ENCODE measurements at regions not wholly inside any gene's neighbourhood (a gene's known extent, or its start where the extent isn't known, plus 50 kb on each side); places are given as distances from the start of the nearest gene placed in this dataset.

DNA sequence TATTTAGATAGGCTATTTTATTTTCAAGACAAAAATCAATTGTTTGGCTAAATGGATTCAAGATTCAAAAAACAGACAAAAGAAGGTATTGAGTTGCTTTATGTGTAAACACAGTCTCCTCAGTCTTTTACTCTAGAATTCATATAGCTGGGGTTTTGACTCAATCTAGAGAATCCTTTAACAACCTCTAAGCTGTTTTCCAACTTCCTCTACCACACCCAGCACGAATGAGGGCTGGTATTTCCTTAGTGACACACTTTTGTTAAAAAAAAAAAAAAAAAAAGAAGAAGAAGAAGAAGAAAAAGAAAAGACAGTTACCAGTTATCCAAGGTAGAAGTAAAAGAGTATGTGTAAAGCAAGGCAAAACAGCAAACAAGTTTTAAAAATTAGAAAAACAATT is 732.8 kb upstream of the GOLIM4 start:
- Histone ChIP-seq H3K27ac (replicated peaks) (no peak overlapping the region), H3K4me3 (replicated peaks; ENCODE audit: insufficient read depth, low read length) (no peak overlapping the region), H3K27me3 (ENCODE audit: insufficient read depth, poor library complexity, severe bottlenecking) (no peaks in the 10 kb centered on the region)
- TF ChIP-seq, protein P1, sequence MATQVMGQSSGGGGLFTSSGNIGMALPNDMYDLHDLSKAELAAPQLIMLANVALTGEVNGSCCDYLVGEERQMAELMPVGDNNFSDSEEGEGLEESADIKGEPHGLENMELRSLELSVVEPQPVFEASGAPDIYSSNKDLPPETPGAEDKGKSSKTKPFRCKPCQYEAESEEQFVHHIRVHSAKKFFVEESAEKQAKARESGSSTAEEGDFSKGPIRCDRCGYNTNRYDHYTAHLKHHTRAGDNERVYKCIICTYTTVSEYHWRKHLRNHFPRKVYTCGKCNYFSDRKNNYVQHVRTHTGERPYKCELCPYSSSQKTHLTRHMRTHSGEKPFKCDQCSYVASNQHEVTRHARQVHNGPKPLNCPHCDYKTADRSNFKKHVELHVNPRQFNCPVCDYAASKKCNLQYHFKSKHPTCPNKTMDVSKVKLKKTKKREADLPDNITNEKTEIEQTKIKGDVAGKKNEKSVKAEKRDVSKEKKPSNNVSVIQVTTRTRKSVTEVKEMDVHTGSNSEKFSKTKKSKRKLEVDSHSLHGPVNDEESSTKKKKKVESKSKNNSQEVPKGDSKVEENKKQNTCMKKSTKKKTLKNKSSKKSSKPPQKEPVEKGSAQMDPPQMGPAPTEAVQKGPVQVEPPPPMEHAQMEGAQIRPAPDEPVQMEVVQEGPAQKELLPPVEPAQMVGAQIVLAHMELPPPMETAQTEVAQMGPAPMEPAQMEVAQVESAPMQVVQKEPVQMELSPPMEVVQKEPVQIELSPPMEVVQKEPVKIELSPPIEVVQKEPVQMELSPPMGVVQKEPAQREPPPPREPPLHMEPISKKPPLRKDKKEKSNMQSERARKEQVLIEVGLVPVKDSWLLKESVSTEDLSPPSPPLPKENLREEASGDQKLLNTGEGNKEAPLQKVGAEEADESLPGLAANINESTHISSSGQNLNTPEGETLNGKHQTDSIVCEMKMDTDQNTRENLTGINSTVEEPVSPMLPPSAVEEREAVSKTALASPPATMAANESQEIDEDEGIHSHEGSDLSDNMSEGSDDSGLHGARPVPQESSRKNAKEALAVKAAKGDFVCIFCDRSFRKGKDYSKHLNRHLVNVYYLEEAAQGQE (IDR thresholded peaks at IDR 0.05; ENCODE audit: insufficient replicate concordance, low read depth), result no peak
- TF ChIP-seq GABPA (IDR thresholded peaks at IDR 0.05; ENCODE audit: low read depth) (no peak), SPI1 (IDR thresholded peaks at IDR 0.05; ENCODE audit: borderline replicate concordance, low read depth) (no peak), POLR2AphosphoS5 (IDR thresholded peaks at IDR 0.05; ENCODE audit: low read depth) (no peak)
- DNase-seq (ENCODE audit: low read depth in 1 of 2, low spot score in 1 of 2), result no peak

DNA sequence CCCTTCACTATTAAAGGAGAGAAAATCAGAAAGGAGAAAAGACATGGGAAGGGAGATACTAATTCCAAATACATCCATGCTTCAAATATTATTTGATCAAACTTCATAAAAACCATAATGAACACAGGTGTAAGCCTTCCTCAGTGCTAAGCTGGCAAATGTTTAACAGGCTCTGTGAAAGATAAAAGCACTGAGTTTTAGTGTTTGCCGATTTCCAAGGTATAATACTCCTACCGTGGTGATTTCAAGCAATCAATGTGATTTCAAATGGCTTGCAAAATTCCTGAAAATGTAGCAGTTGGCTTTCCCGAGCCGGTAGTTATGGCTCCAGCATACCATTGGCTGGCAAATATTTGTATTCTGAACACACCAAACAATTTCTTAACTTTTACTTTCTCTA is 732.3 kb upstream of the GOLIM4 start:
- TF ChIP-seq, protein P1 (IDR thresholded peaks at IDR 0.05; ENCODE audit: insufficient replicate concordance, low read depth), result no peak
- no peak for DNase-seq (ENCODE audit: low read depth in 1 of 2, low spot score in 1 of 2)
- Histone ChIP-seq H3K27ac (replicated peaks) (no peak overlapping the region), H3K27me3 (ENCODE audit: insufficient read depth, poor library complexity, severe bottlenecking) (no peaks in the 10 kb centered on the region), H3K4me3 (replicated peaks; ENCODE audit: insufficient read depth, low read length) (no peak overlapping the region)

DNA sequence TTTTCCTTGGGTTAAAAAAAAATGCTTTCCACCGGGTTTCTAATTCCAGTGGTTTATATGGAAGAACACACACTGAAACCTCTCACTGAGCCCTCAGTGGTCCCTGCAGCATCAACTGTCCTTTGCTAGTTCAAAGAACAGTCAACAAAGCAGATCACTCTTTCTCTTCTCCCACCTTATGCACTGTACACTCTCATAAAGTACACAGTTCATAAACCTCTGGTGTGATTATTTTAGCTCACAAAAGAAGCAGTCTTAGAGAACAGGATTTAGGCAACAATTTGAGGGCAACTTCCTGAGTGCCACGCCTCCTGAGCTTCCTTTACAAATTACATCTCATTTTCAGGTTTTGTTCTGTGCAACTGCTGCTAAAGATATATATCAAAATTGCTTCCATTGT is 728.4 kb upstream of the GOLIM4 start:
- no peak overlapping the region for H3K27ac ChIP-seq (replicated peaks)
- H3K27me3 ChIP-seq (ENCODE audit: insufficient read depth, poor library complexity, severe bottlenecking), result no peaks in the 10 kb centered on the region
- no peak for DNase-seq (ENCODE audit: low read depth in 1 of 2, low spot score in 1 of 2)
- TF ChIP-seq GABPA (IDR thresholded peaks at IDR 0.05; ENCODE audit: low read depth) (no peak), POLR2AphosphoS5 (IDR thresholded peaks at IDR 0.05; ENCODE audit: low read depth) (no peak), SPI1 (IDR thresholded peaks at IDR 0.05; ENCODE audit: borderline replicate concordance, low read depth) (no peak)
- TF ChIP-seq, protein P1 (IDR thresholded peaks at IDR 0.05; ENCODE audit: insufficient replicate concordance, low read depth), result no peak
- TF ChIP-seq, protein P2, sequence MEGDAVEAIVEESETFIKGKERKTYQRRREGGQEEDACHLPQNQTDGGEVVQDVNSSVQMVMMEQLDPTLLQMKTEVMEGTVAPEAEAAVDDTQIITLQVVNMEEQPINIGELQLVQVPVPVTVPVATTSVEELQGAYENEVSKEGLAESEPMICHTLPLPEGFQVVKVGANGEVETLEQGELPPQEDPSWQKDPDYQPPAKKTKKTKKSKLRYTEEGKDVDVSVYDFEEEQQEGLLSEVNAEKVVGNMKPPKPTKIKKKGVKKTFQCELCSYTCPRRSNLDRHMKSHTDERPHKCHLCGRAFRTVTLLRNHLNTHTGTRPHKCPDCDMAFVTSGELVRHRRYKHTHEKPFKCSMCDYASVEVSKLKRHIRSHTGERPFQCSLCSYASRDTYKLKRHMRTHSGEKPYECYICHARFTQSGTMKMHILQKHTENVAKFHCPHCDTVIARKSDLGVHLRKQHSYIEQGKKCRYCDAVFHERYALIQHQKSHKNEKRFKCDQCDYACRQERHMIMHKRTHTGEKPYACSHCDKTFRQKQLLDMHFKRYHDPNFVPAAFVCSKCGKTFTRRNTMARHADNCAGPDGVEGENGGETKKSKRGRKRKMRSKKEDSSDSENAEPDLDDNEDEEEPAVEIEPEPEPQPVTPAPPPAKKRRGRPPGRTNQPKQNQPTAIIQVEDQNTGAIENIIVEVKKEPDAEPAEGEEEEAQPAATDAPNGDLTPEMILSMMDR (IDR thresholded peaks at IDR 0.05; ENCODE audit: insufficient read depth, low read length), result no peak
- H3K4me3 ChIP-seq (replicated peaks; ENCODE audit: insufficient read depth, low read length), result no peak overlapping the region

DNA sequence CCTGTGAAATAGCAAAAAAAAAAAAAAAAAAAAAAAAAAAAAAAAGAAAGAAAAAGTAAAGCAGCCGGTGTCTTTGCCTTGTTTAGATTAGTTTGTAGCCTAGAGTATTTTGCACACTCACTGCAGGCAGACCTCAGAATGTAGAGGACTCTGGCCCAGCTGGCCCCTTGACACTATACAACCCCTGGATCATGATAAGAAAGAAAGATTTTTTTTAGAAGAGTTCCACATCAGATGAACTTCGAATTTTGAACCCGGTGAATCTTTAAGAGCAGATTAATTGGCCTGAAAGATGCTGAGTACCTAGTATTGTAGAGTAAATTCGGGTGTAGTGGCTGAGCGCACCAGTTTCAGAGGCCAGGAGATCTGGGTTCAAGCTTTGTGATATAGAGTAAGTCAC is 727.7 kb upstream of the GOLIM4 start:
- TF ChIP-seq POLR2AphosphoS5 (IDR thresholded peaks at IDR 0.05; ENCODE audit: low read depth), result no peak
- no peak for TF ChIP-seq SPI1 (IDR thresholded peaks at IDR 0.05; ENCODE audit: borderline replicate concordance, low read depth)
- TF ChIP-seq, protein P1 (IDR thresholded peaks at IDR 0.05; ENCODE audit: insufficient replicate concordance, low read depth), result no peak
- TF ChIP-seq, protein P2 (IDR thresholded peaks at IDR 0.05; ENCODE audit: insufficient read depth, low read length), result no peak
- no peak for TF ChIP-seq GABPA (IDR thresholded peaks at IDR 0.05; ENCODE audit: low read depth)
- no peak overlapping the region for H3K4me3 ChIP-seq (replicated peaks; ENCODE audit: insufficient read depth, low read length)
- DNase-seq (ENCODE audit: low read depth in 1 of 2, low spot score in 1 of 2), result no peak

More for the DNA sequence above, 727.7 kb upstream of the GOLIM4 start:
- Histone ChIP-seq H3K27me3 (ENCODE audit: insufficient read depth, poor library complexity, severe bottlenecking) (no peaks in the 10 kb centered on the region), H3K27ac (replicated peaks) (no peak overlapping the region)

Measured in HL-60 (cell line).